H1 (cell line): ENCODE measurements at regions not wholly inside any gene's neighbourhood (a gene's known extent, or its start where the extent isn't known, plus 50 kb on each side); places are given as distances from the start of the nearest gene placed in this dataset.

Experiments used
- CTCF ChIA-PET: fragments of 300-600 bp; sonication (Branson Sonifier 250); formaldehyde crosslinking; loops from one replicate; lab custom pipeline; 2021; ENCODE audit not compliant: partially characterized antibody; lab: Charles Lee
- POLR2A ChIA-PET: fragments of 300-600 bp; sonication (Branson Sonifier 250); formaldehyde crosslinking; loops from one replicate; lab custom pipeline; 2021; ENCODE audit warnings: inconsistent platforms; ENCODE audit not compliant: partially characterized antibody; lab: Charles Lee
- DNase-seq, 2 experiments: peaks; one replicate each; pipeline versions ENCODE4 v3.0.0 to v3.0.0-alpha.2; 2010 to 2022; ENCODE audit warnings: low spot score in 2 of 2, low read depth in 1 of 2, mixed read lengths in 1 of 2
- FAIRE-seq: peaks from 2 replicates; lab custom pipeline; 2011; peaks lifted over from hg19 to GRCh38; lab: Jason Lieb, UNC
- H2AFZ ChIP-seq: 2 replicates; pipeline ENCODE4 v1.8.1; 2012; ENCODE audit warnings: low read length, inconsistent platforms
- H2AK5ac ChIP-seq: 2 replicates; pipeline ENCODE4 v1.6.1; 2013; ENCODE audit warnings: low read depth, low read length
- H2BK120ac ChIP-seq: replicated peaks from 2 replicates; pipeline ENCODE3; 2013; ENCODE audit warnings: low read depth, low read length, inconsistent platforms
- H2BK12ac ChIP-seq: 2 replicates; pipeline ENCODE4 v1.6.1; 2013; ENCODE audit warnings: low read depth, low read length
- H2BK15ac ChIP-seq: 2 replicates; pipeline ENCODE4 v1.6.1; 2013; ENCODE audit warnings: low read length
- H2BK20ac ChIP-seq: 2 replicates; pipeline ENCODE4 v1.6.1; 2013; ENCODE audit warnings: low read length
- H2BK5ac ChIP-seq: 2 replicates; pipeline ENCODE4 v1.6.1; 2013; ENCODE audit warnings: low read depth, low read length
- H3K14ac ChIP-seq: 2 replicates; pipeline ENCODE4 v1.6.1; 2013; ENCODE audit warnings: inconsistent platforms; ENCODE audit not compliant: insufficient read length
- H3K18ac ChIP-seq: 2 replicates; pipeline ENCODE4 v1.6.1; 2013; ENCODE audit warnings: low read length; ENCODE audit errors: extremely low read depth
- H3K23ac ChIP-seq: 2 replicates; pipeline ENCODE4 v1.6.1; 2013; ENCODE audit warnings: inconsistent platforms; ENCODE audit not compliant: insufficient read length
- H3K23me2 ChIP-seq: 2 replicates; pipeline ENCODE4 v1.6.1; 2013; ENCODE audit warnings: low read depth, low read length
- H3K27ac ChIP-seq: 2 replicates; pipeline ENCODE4 v1.6.1; 2011; ENCODE audit warnings: low read depth, low read length, inconsistent platforms
- H3K27me3 ChIP-seq, 4 experiments: replicated peaks in 1 of 4; 1 replicate in 1 of 4; 2 replicates in 3 of 4; pipeline versions ENCODE4 v1.6.1 to v1.8.1; 2011 to 2013; ENCODE audit warnings: low read length in 3 of 4, mild to moderate bottlenecking in 3 of 4, inconsistent platforms in 2 of 4, mixed read lengths in 2 of 4, moderate library complexity in 1 of 4; ENCODE audit not compliant: control insufficient read depth in 3 of 4, insufficient read depth in 3 of 4; ENCODE audit errors: extremely low read depth in 1 of 4
- H3K36me3 ChIP-seq, 4 experiments: 2 replicates each; pipeline versions ENCODE4 v1.6.1 to v1.8.1; 2011 to 2013; ENCODE audit warnings: mild to moderate bottlenecking in 4 of 4, low read length in 3 of 4, moderate library complexity in 2 of 4, control low read depth in 1 of 4, inconsistent platforms in 1 of 4; ENCODE audit not compliant: insufficient read depth in 4 of 4, control insufficient read depth in 2 of 4
- H3K4ac ChIP-seq: replicated peaks from 2 replicates; pipeline ENCODE3; 2013; ENCODE audit warnings: low read length, low read depth, mixed read lengths, inconsistent platforms; ENCODE audit not compliant: insufficient read length
- H3K4me1 ChIP-seq, 4 experiments: replicated peaks in 1 of 4; 1 replicate in 1 of 4; 2 replicates in 3 of 4; pipeline versions ENCODE4 v1.6.1 to v1.8.1; 2011 to 2013; ENCODE audit warnings: low read length in 3 of 4, inconsistent platforms in 2 of 4, mixed read lengths in 1 of 4; ENCODE audit not compliant: insufficient read depth in 4 of 4, control insufficient read depth in 3 of 4
- H3K4me2 ChIP-seq, 2 experiments: 2 replicates each; pipeline versions ENCODE4 v1.6.1 to v1.8.1; 2011 to 2013; ENCODE audit warnings: low read depth in 2 of 2, low read length in 2 of 2, control low read depth in 1 of 2, inconsistent platforms in 1 of 2, mild to moderate bottlenecking in 1 of 2; ENCODE audit not compliant: insufficient read depth in 1 of 2
- H3K4me3 ChIP-seq, 4 experiments: fragments of 200-600, 300-600 bp in 1 of 4; sonication (generic), shearing (Covaris generic), sonication (Bioruptor Twin) in 1 of 4; 2 replicates each; pipeline versions ENCODE4 v1.5.1 to v1.8.1; 2011 to 2016; ENCODE audit warnings: low read length in 4 of 4, low read depth in 3 of 4, control low read depth in 2 of 4, inconsistent platforms in 2 of 4, mild to moderate bottlenecking in 2 of 4, mixed read lengths in 1 of 4, moderate library complexity in 1 of 4; ENCODE audit not compliant: insufficient read depth in 2 of 4; ENCODE audit errors: extremely low read depth in 1 of 4
- H3K56ac ChIP-seq: replicated peaks from 2 replicates; pipeline ENCODE3; 2013; ENCODE audit warnings: low read depth, mild to moderate bottlenecking, mixed read lengths, low read length, inconsistent platforms; ENCODE audit not compliant: insufficient read length
- H3K79me1 ChIP-seq: 2 replicates; pipeline ENCODE4 v1.6.1; 2013; ENCODE audit warnings: low read depth, low read length, control low read depth
- H3K79me2 ChIP-seq, 2 experiments: 2 replicates each; pipeline versions ENCODE4 v1.6.1 to v1.8.1; 2012 to 2013; ENCODE audit warnings: low read length in 2 of 2, mild to moderate bottlenecking in 2 of 2, inconsistent platforms in 1 of 2; ENCODE audit not compliant: insufficient read depth in 2 of 2, control insufficient read depth in 1 of 2
- H3K9ac ChIP-seq, 4 experiments: replicated peaks in 1 of 4; 1 replicate in 1 of 4; 2 replicates in 3 of 4; pipeline versions ENCODE4 v1.6.1 to v1.8.1; 2011 to 2013; ENCODE audit warnings: low read depth in 3 of 4, low read length in 3 of 4, control low read depth in 2 of 4, mild to moderate bottlenecking in 2 of 4, moderate library complexity in 2 of 4, inconsistent platforms in 1 of 4; ENCODE audit errors: extremely low read depth in 1 of 4
- H3K9me3 ChIP-seq, 2 experiments: 2 replicates each; pipeline versions ENCODE4 v1.6.1 to v1.8.1; 2012 to 2013; ENCODE audit warnings: mild to moderate bottlenecking in 2 of 2, moderate library complexity in 2 of 2, control low read depth in 1 of 2, inconsistent platforms in 1 of 2, low read depth in 1 of 2, low read length in 1 of 2, mixed read lengths in 1 of 2; ENCODE audit not compliant: insufficient read depth in 2 of 2
- H4K20me1 ChIP-seq, 2 experiments: replicated peaks in 1 of 2; 2 replicates each; pipeline versions ENCODE3 to v1.8.1; 2011 to 2013; ENCODE audit warnings: inconsistent platforms in 2 of 2, low read length in 2 of 2, mild to moderate bottlenecking in 1 of 2; ENCODE audit not compliant: insufficient read depth in 2 of 2, control insufficient read depth in 1 of 2
- H4K5ac ChIP-seq: 2 replicates; pipeline ENCODE4 v1.6.1; 2013; ENCODE audit warnings: low read length, low read depth, mixed read lengths, inconsistent platforms; ENCODE audit not compliant: insufficient read length
- H4K8ac ChIP-seq: 2 replicates; pipeline ENCODE4 v1.8.0; 2013; ENCODE audit warnings: mild to moderate bottlenecking, moderate library complexity, low read length, inconsistent platforms; ENCODE audit not compliant: insufficient read depth; ENCODE audit errors: extremely low read depth
- H4K91ac ChIP-seq: replicated peaks from 2 replicates; pipeline ENCODE3; 2013; ENCODE audit warnings: low read length, mixed read lengths, inconsistent platforms; ENCODE audit not compliant: insufficient read length
- CBX5 ChIP-seq: fragments of 300-800, 300-1000 bp; sonication (generic); IDR thresholded peaks from 2 replicates; pipeline ENCODE4 v1.7.1; 2016; ENCODE audit warnings: antibody characterized with exemption, low read length, low read depth
- JUND ChIP-seq: IDR thresholded peaks from 2 replicates; pipeline ENCODE4 v1.6.1; 2011; ENCODE audit warnings: mild to moderate bottlenecking, improper control_type of control experiment, low read length
- TAF7 ChIP-seq: optimal IDR thresholded peaks from 2 replicates; pipeline ENCODE3; 2011; ENCODE audit warnings: low read depth, mild to moderate bottlenecking, inconsistent platforms, low read length, moderate library complexity, borderline replicate concordance
- WGBS, 2 experiments: shearing (Covaris generic) in 1 of 2; methylation state at CpG; one replicate each; pipeline versions ENCODE4 v1.1.6 to v1.1.7; 2013 to 2015; ENCODE audit warnings: low lambda C conversion rate in 2 of 2, mixed read lengths in 2 of 2, inconsistent platforms in 1 of 2, low coverage in 1 of 2, missing lambda C conversion rate in 1 of 2; ENCODE audit not compliant: insufficient replicate concordance in 2 of 2, insufficient coverage in 1 of 2, insufficient read length in 1 of 2; ENCODE audit errors: extremely low coverage in 1 of 2, missing lambda C conversion rate in 1 of 2; 5-methylcytosine and 5-hydroxymethylcytosine counted together
- TF ChIP-seq, protein P1 (sequence below): IDR thresholded peaks from 2 replicates; pipeline ENCODE4 v1.6.1; 2012; ENCODE audit warnings: inconsistent platforms

DNA sequence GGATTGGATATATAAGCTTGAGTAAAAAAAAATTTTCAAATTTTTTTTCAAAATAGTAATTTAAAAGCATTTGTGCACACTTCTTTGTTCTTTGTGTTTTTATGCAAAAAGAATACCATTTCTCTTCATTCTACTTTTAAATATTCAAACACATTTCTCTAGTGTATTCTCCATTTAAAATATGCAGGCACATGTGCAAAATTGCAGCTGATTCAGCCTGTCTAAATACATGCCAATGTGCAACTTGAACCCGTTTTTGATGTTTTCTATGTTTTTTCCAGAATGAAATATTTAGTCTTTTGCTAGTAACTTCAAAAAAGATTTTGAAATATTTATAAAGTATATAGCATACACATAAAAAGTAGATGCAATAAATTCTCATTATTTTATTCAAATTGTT lies 411.8 kb downstream of the MMUT start:
- Histone ChIP-seq H3K9me3 (no peaks in the 10 kb centered on the region), H4K8ac (no peak overlapping the region), H3K14ac (no peak overlapping the region), H4K91ac (no peak overlapping the region), H3K4me3 (no peak overlapping the region), H2BK12ac (no peak overlapping the region), H3K4me1 (0 out of 7 replicates have a peak, but pooled peaks cover 0 to 4% (median 0%) of the 10 kb centered on the region in 4 experiments), H3K23me2 (no peaks in the 10 kb centered on the region), H3K27ac (no peak overlapping the region), H2AK5ac (no peak overlapping the region), H4K20me1 (no peaks in the 10 kb centered on the region), H2BK15ac (no peak overlapping the region), H3K79me1 (no peaks in the 10 kb centered on the region), H3K36me3 (no peaks in the 10 kb centered on the region), H2BK20ac (no peak overlapping the region), H4K5ac (no peak overlapping the region), H3K4me2 (no peak overlapping the region), H3K4ac (no peak overlapping the region), H3K18ac (no peak overlapping the region), H3K56ac (no peak overlapping the region), H3K79me2 (no peaks in the 10 kb centered on the region), H3K27me3 (no peaks in the 10 kb centered on the region), H2BK5ac (no peak overlapping the region), H2AFZ (no peak overlapping the region), H3K23ac (no peak overlapping the region), H3K9ac (no peak overlapping the region), H2BK120ac (no peak overlapping the region)
- no peak for FAIRE-seq
- ChIA-PET POLR2A (no interaction called here), CTCF (no interaction called here)
- DNase-seq = no peak
- 69% methylated on average over 1 of the region's 1 CpG; no CpG with 5 or more reads in 1 of the 2 experiments for WGBS, 2 experiments
- TF ChIP-seq CBX5 (no peak), TAF7 (no peak), JUND (no peak)
- TF ChIP-seq, protein P1, sequence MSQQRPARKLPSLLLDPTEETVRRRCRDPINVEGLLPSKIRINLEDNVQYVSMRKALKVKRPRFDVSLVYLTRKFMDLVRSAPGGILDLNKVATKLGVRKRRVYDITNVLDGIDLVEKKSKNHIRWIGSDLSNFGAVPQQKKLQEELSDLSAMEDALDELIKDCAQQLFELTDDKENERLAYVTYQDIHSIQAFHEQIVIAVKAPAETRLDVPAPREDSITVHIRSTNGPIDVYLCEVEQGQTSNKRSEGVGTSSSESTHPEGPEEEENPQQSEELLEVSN = no peak
